Sigmoid colon (tissue), 6 donors: ENCODE measurements at regions not wholly inside any gene's neighbourhood (a gene's known extent, or its start where the extent isn't known, plus 50 kb on each side); places are given as distances from the start of the nearest gene placed in this dataset.

ENCODE experiments used
- DNase-seq: peaks from one replicate; pipeline ENCODE4 v3.0.0-alpha.2; 2019
- H3K27ac ChIP-seq, 4 donors: fragments of 200-600 bp; sonication (generic); one replicate each; pipeline ENCODE4 v1.5.1; 2016 to 2019; ENCODE audit warnings: mild to moderate bottlenecking in 1 of 4
- H3K27me3 ChIP-seq, 3 donors: fragments of 200-600 bp; sonication (generic); one replicate each; pipeline ENCODE4 v1.5.1; 2019; ENCODE audit warnings: mild to moderate bottlenecking in 1 of 3
- H3K36me3 ChIP-seq, 4 donors: fragments of 200-600 bp; sonication (generic); one replicate each; pipeline ENCODE4 v1.5.1; 2016 to 2019
- H3K4me1 ChIP-seq, 4 donors: fragments of 200-600 bp; sonication (generic); one replicate each; pipeline ENCODE4 v1.5.1; 2017 to 2019
- H3K4me3 ChIP-seq, 4 donors: fragments of 200-600 bp; sonication (generic); one replicate each; pipeline ENCODE4 v1.5.1; 2017 to 2019; ENCODE audit warnings: mild to moderate bottlenecking in 2 of 4, moderate library complexity in 1 of 4
- H3K9me3 ChIP-seq, 4 donors: fragments of 200-600 bp in 3 of 4; sonication (generic) in 3 of 4; one replicate each; pipeline versions ENCODE4 v1.5.1 to v1.6.1; 2013 to 2019
- CTCF ChIP-seq, 4 experiments: fragments of 450-650 bp in 3 of 4; fragments of 200-600 bp in 1 of 4; IDR thresholded peaks; one replicate each; pipeline ENCODE4 v1.5.1; 2016 to 2019; ENCODE audit warnings: antibody characterized with exemption in 4 of 4, mild to moderate bottlenecking in 3 of 4, moderate library complexity in 2 of 4
- EP300 ChIP-seq, 4 donors: sonication (generic); formaldehyde crosslinking; IDR thresholded peaks; one replicate each; pipeline ENCODE4 v1.6.1; 2017; ENCODE audit warnings: antibody characterized with exemption in 4 of 4
- POLR2A ChIP-seq, 2 donors: fragments of 450-650 bp; IDR thresholded peaks; one replicate each; pipeline ENCODE4 v1.6.1; 2016; ENCODE audit warnings: antibody characterized with exemption in 2 of 2, mild to moderate bottlenecking in 2 of 2, moderate library complexity in 2 of 2
- POLR2AphosphoS5 ChIP-seq, 4 donors: sonication (generic); formaldehyde crosslinking; IDR thresholded peaks; one replicate each; pipeline ENCODE4 v1.6.1; 2017; ENCODE audit warnings: antibody characterized with exemption in 4 of 4
- WGBS, 2 donors: extraction: QIAGEN DNeasy Blood & Tissue Kit; methylation state at CpG; one replicate each; pipeline ENCODE4 v1.1.7; 2013; 5-methylcytosine and 5-hydroxymethylcytosine counted together
- intact Hi-C: fragments of 100-400 bp; cut with DNase I; formaldehyde crosslinking; loops from one replicate; pipeline ENCODE4 v1.15.1; 2023
- donor health status: healthy with polysubstance abuse.
- donor health status: healthy.

DNA sequence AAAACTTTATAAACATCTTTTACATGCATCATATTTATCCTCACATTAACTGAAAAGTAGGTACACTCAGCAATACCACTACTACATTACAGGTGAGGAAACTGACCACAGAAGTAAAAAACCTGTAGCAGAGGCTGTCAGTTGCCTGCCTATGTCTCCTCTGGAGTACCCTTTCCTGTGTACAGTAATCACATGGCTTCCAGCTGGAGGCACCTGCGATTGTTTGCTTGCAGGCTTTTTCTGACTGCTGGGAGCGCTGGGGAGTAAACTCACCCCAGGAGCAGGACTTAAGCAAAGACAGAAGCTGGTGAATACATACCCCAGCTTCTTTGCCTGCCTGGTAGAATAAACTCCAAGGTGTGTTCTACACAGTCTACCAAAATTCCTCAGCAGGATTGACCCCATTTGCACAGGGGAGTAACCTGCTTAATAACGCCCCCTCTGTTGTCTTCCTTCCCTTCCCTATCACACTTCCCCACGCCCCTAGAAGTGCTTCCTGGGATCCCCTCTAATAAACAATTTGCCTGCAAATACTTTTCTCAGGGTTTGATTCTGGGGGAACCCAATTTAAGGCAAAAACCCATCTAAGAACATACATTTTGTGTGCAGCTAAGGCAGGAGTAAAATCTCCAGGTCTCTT lies 138.9 kb downstream of the PTH2R start:
- Histone ChIP-seq H3K4me1 (no peaks in the 10 kb centered on the region), H3K27me3 (no peaks in the 10 kb centered on the region), H3K9me3 (no peaks in the 10 kb centered on the region), H3K4me3 (no peak overlapping the region), H3K36me3 (no peaks in the 10 kb centered on the region), H3K27ac (no peak overlapping the region)
- WGBS, 2 donors = 16 to 37% methylated on average over 4 of the region's 4 CpGs
- no peak for DNase-seq
- intact Hi-C loops = no loop called here
- TF ChIP-seq CTCF (IDR thresholded peaks at IDR 0.05) = no peak
- no peak for TF ChIP-seq POLR2A (IDR thresholded peaks at IDR 0.05)
- TF ChIP-seq POLR2AphosphoS5 (IDR thresholded peaks at IDR 0.05) = no peak
- no peak for TF ChIP-seq EP300 (IDR thresholded peaks at IDR 0.05)

- H3K36me3 ChIP-seq = no peaks in the 10 kb centered on the region
- H3K4me1 ChIP-seq = no peaks in the 10 kb centered on the region
- TF ChIP-seq POLR2A (IDR thresholded peaks at IDR 0.05) (no peak), POLR2AphosphoS5 (IDR thresholded peaks at IDR 0.05) (no peak), EP300 (IDR thresholded peaks at IDR 0.05) (no peak), CTCF (IDR thresholded peaks at IDR 0.05) (no peak)
- H3K9me3 ChIP-seq = no peaks in the 10 kb centered on the region
- H3K27me3 ChIP-seq = no peaks in the 10 kb centered on the region
- no peak for DNase-seq
- intact Hi-C loops = no loop called here
- H3K4me3 ChIP-seq = no peak overlapping the region
- WGBS, 2 donors = 23 to 67% methylated on average over 1 of the region's 1 CpG
- H3K27ac ChIP-seq = no peak overlapping the region
These were observed 139.5 kb downstream of the PTH2R start for GRCh38 chr2:208546107-208546506.

DNA sequence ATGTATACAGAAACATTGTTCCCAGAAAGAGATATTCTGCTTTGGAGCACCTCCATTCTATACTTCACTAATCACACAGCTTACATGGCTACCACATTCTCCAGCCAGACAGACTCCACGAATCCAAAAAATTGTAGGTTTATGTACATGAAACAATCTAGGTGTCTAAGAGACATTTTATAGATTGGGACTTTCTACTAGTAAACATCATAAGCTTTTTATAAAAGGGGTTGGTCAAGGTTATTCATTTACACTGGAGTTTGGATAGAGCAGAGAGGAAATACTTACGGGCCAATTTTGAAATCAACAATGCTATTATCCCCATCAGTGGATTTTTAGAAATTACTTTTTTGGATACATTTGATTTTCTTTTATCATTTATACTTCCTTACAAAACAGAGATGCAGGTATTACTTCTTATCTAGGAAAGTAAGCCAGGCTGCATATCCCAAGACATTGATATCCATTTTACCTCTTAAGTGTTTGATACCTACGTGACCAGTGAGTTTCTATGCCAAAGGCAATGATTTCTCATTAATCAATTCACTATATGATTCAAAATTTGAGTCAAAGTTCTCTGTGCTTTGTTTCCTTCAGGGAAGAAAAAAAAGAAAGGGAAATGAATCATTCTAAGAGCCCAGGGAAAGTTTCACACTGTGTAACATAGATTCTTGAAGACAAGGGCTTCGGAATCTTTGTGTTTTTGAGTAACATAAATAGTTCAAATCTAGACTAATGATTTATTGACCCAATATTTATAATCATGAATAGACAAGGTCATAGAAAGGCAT lies 140.5 kb downstream of the PTH2R start:
- Histone ChIP-seq H3K27me3 (no peaks in the 10 kb centered on the region), H3K4me1 (no peaks in the 10 kb centered on the region), H3K9me3 (no peaks in the 10 kb centered on the region), H3K36me3 (no peaks in the 10 kb centered on the region), H3K4me3 (no peak overlapping the region), H3K27ac (no peak overlapping the region)
- no peak for TF ChIP-seq POLR2A (IDR thresholded peaks at IDR 0.05)
- no peak for TF ChIP-seq POLR2AphosphoS5 (IDR thresholded peaks at IDR 0.05)
- TF ChIP-seq CTCF (IDR thresholded peaks at IDR 0.05) = no peak
- no peak for TF ChIP-seq EP300 (IDR thresholded peaks at IDR 0.05)
- intact Hi-C loops = no loop called here
- DNase-seq = no peak
- WGBS, 2 donors = 37 to 67% methylated on average over 4 of the region's 4 CpGs

GRCh38 chr2:208548700-208549099 lies 142.1 kb downstream of the PTH2R start:
- Histone ChIP-seq H3K4me3 (no peak overlapping the region), H3K4me1 (no peaks in the 10 kb centered on the region), H3K36me3 (no peaks in the 10 kb centered on the region), H3K9me3 (no peaks in the 10 kb centered on the region), H3K27ac (no peak overlapping the region), H3K27me3 (no peaks in the 10 kb centered on the region)
- intact Hi-C loops = no loop called here
- no peak for DNase-seq
- TF ChIP-seq CTCF (IDR thresholded peaks at IDR 0.05) (no peak), POLR2A (IDR thresholded peaks at IDR 0.05) (no peak), POLR2AphosphoS5 (IDR thresholded peaks at IDR 0.05) (no peak), EP300 (IDR thresholded peaks at IDR 0.05) (no peak)
- 84 to 86% methylated on average over 3 of the region's 3 CpGs for WGBS, 2 donors
